Adrenal gland (tissue), 9 donors: ENCODE measurements at regions not wholly inside any gene's neighbourhood (a gene's known extent, or its start where the extent isn't known, plus 50 kb on each side); places are given as distances from the start of the nearest gene placed in this dataset.

Source experiments
- DNase-seq, 7 donors: peaks; one replicate each; pipeline ENCODE4 v3.0.0-alpha.2; 2019 to 2020
- H3K27ac ChIP-seq, 5 donors: fragments of 200-600 bp; sonication (generic) in 4 of 5; 1 replicate in 3 of 5; 2 replicates in 2 of 5; pipeline versions ENCODE4 v1.5.1 to v1.8.0; 2016 to 2020; ENCODE audit warnings: mild to moderate bottlenecking in 1 of 5
- H3K27me3 ChIP-seq: fragments of 200-600 bp; 2 replicates; pipeline ENCODE4 v1.8.0; 2021
- H3K36me3 ChIP-seq, 2 donors: fragments of 200-600 bp; replicated peaks in 1 of 2; 1 replicate in 1 of 2; 2 replicates in 1 of 2; pipeline versions ENCODE4 v1.5.1 to v1.8.0; 2018 to 2022
- H3K4me1 ChIP-seq, 2 donors: fragments of 200-600 bp; replicated peaks in 1 of 2; 1 replicate in 1 of 2; 2 replicates in 1 of 2; pipeline versions ENCODE4 v1.5.1 to v1.8.0; 2018 to 2021
- H3K4me3 ChIP-seq, 4 donors: fragments of 200-600 bp; sonication (generic) in 3 of 4; one replicate each; pipeline ENCODE4 v1.5.1; 2016 to 2018
- H3K9me3 ChIP-seq, 3 donors: fragments of 200-600 bp; sonication (generic) in 1 of 3; replicated peaks in 1 of 3; 1 replicate in 2 of 3; 2 replicates in 1 of 3; pipeline versions ENCODE4 v1.5.1 to v1.8.0; 2016 to 2021
- CTCF ChIP-seq, 6 experiments: fragments of 450-650 bp in 4 of 6; fragments of 200-600 bp in 2 of 6; sonication (generic) in 1 of 6; IDR thresholded peaks; 1 replicate in 5 of 6; 2 replicates in 1 of 6; pipeline versions ENCODE4 v1.5.1 to v1.8.0; 2016 to 2021; ENCODE audit warnings: antibody characterized with exemption in 6 of 6, mild to moderate bottlenecking in 2 of 6, moderate library complexity in 1 of 6
- POLR2A ChIP-seq, 2 donors: fragments of 450-650 bp; IDR thresholded peaks; one replicate each; pipeline ENCODE4 v1.6.1; 2017; ENCODE audit warnings: antibody characterized with exemption in 2 of 2, mild to moderate bottlenecking in 2 of 2, moderate library complexity in 1 of 2
- WGBS, 4 donors: extraction: QIAGEN DNeasy Blood & Tissue Kit in 2 of 4; methylation state at CpG; one replicate each; pipeline versions ENCODE4 v1.1.5 to v1.1.7; 2013 to 2017; 5-methylcytosine and 5-hydroxymethylcytosine counted together
- intact Hi-C, 2 donors: fragments of 100-400 bp; cut with DNase I; formaldehyde crosslinking; loops; one replicate each; pipeline versions ENCODE4 v1.14.1 to v1.15.0; 2022 to 2023
- donor health status: healthy with polysubstance abuse.
- donor health status: Bipolar disorder and iron deficiency.
- donor health status: DM: yes; HTN: yes; CAD: no.
- donor health status: DM: no; HTN: no; CAD: no.
- donor health status: DM: no; HTN: no; CAD: no.

- Histone ChIP-seq H3K9me3 (no peaks in the 10 kb centered on the region), H3K4me3 (no peak overlapping the region), H3K4me1 (no peaks in the 10 kb centered on the region), H3K27me3 (no peaks in the 10 kb centered on the region), H3K36me3 (no peaks in the 10 kb centered on the region), H3K27ac (no peak overlapping the region)
- 77 to 87% (median 84%) methylated on average over 3 of the region's 3 CpGs for WGBS, 4 donors
- TF ChIP-seq CTCF (IDR thresholded peaks at IDR 0.05): no peak
- no peak for TF ChIP-seq POLR2A (IDR thresholded peaks at IDR 0.05)
- intact Hi-C loops: no loop called here
- no peak for DNase-seq
Observed at GRCh38 chr5:103896593-103896992, 334.0 kb upstream of the NUDT12 start.

- intact Hi-C loops: no loop called here
- 62 to 91% (median 87%) methylated on average over 2 of the region's 2 CpGs for WGBS, 4 donors
- Histone ChIP-seq H3K27ac (no peak overlapping the region), H3K4me3 (no peak overlapping the region), H3K27me3 (no peaks in the 10 kb centered on the region), H3K36me3 (no peaks in the 10 kb centered on the region), H3K4me1 (no peaks in the 10 kb centered on the region), H3K9me3 (no peaks in the 10 kb centered on the region)
- no peak for DNase-seq
- no peak for TF ChIP-seq POLR2A (IDR thresholded peaks at IDR 0.05)
- TF ChIP-seq CTCF (IDR thresholded peaks at IDR 0.05): no peak
Observed at GRCh38 chr5:103895738-103896137, 333.1 kb upstream of the NUDT12 start.

GRCh38 chr5:103894882-103895281, 332.3 kb upstream of the NUDT12 start:
- DNase-seq: no peak
- no peak overlapping the region for H3K27ac ChIP-seq
- no peaks in the 10 kb centered on the region for H3K9me3 ChIP-seq
- intact Hi-C loops: no loop called here
- H3K27me3 ChIP-seq: no peaks in the 10 kb centered on the region
- no peaks in the 10 kb centered on the region for H3K36me3 ChIP-seq
- TF ChIP-seq CTCF (IDR thresholded peaks at IDR 0.05) (no peak), POLR2A (IDR thresholded peaks at IDR 0.05) (no peak)
- no peak overlapping the region for H3K4me3 ChIP-seq
- H3K4me1 ChIP-seq: no peaks in the 10 kb centered on the region

GRCh38 chr5:103891151-103891550, 328.6 kb upstream of the NUDT12 start:
- TF ChIP-seq CTCF (IDR thresholded peaks at IDR 0.05) (no peak), POLR2A (IDR thresholded peaks at IDR 0.05) (no peak)
- no peaks in the 10 kb centered on the region for H3K9me3 ChIP-seq
- no peak for DNase-seq
- H3K4me1 ChIP-seq: no peaks in the 10 kb centered on the region
- WGBS, 4 donors: 58 to 78% (median 70%) methylated on average over 2 of the region's 2 CpGs
- no peak overlapping the region for H3K27ac ChIP-seq
- H3K36me3 ChIP-seq: no peaks in the 10 kb centered on the region
- intact Hi-C loops: no loop called here
- no peaks in the 10 kb centered on the region for H3K27me3 ChIP-seq
- no peak overlapping the region for H3K4me3 ChIP-seq
